Keratinocyte (primary cell): ENCODE measurements at regions not wholly inside any gene's neighbourhood (a gene's known extent, or its start where the extent isn't known, plus 50 kb on each side); places are given as distances from the start of the nearest gene placed in this dataset.
"Not testable (repeated sequence)": the region's sequence is repeated elsewhere in the genome, so short reads cannot be mapped to it uniquely, and the experiment has no call there.

ENCODE experiments used
- DNase-seq: peaks from one replicate; pipeline ENCODE4 v3.0.0-alpha.2; 2011; ENCODE audit warnings: low read depth, missing footprints, low spot score
- FAIRE-seq: peaks from 2 replicates; lab custom pipeline; 2011; peaks lifted over from hg19 to GRCh38; lab: Jason Lieb, UNC
- H2AFZ ChIP-seq: 2 replicates; pipeline ENCODE4 v1.6.0; 2012; ENCODE audit warnings: low read length, control low read depth, inconsistent platforms; ENCODE audit not compliant: control insufficient read depth
- H3K27ac ChIP-seq: 2 replicates; pipeline ENCODE4 v1.5.1; 2011; ENCODE audit warnings: low read length; ENCODE audit not compliant: control insufficient read depth, insufficient read depth
- H3K27me3 ChIP-seq: 3 replicates; pipeline ENCODE4 v1.6.0; 2011; ENCODE audit warnings: low read length; ENCODE audit not compliant: control insufficient read depth, insufficient read depth; ENCODE audit errors: extremely low read depth
- H3K36me3 ChIP-seq, 2 experiments: 2 replicates in 1 of 2; 3 replicates in 1 of 2; pipeline ENCODE4 v1.5.1; 2011; ENCODE audit warnings: low read length in 2 of 2, mild to moderate bottlenecking in 1 of 2; ENCODE audit not compliant: control insufficient read depth in 2 of 2, insufficient read depth in 2 of 2; ENCODE audit errors: extremely low read depth in 1 of 2
- H3K4me1 ChIP-seq: 3 replicates; pipeline ENCODE4 v1.5.1; 2011; ENCODE audit warnings: low read length; ENCODE audit not compliant: control insufficient read depth, insufficient read depth; ENCODE audit errors: extremely low read depth
- H3K4me2 ChIP-seq: 3 replicates; pipeline ENCODE4 v1.6.0; 2011; ENCODE audit warnings: low read depth, low read length; ENCODE audit not compliant: control insufficient read depth, insufficient read depth; ENCODE audit errors: extremely low read depth
- H3K4me3 ChIP-seq, 3 experiments: fragments of 200-600 bp in 1 of 3; sonication (generic) in 1 of 3; 2 replicates in 2 of 3; 3 replicates in 1 of 3; pipeline ENCODE4 v1.5.1; 2011 to 2016; ENCODE audit warnings: low read length in 3 of 3, mild to moderate bottlenecking in 3 of 3, control low read depth in 2 of 3, inconsistent platforms in 1 of 3, low read depth in 1 of 3, mixed read lengths in 1 of 3, mixed run types in 1 of 3, moderate library complexity in 1 of 3; ENCODE audit not compliant: control insufficient read depth in 2 of 3, insufficient read depth in 2 of 3; ENCODE audit errors: extremely low read depth in 1 of 3
- H3K79me2 ChIP-seq: 2 replicates; pipeline ENCODE4 v1.6.0; 2012; ENCODE audit warnings: low read length; ENCODE audit not compliant: control insufficient read depth, insufficient read depth
- H3K9ac ChIP-seq: 3 replicates; pipeline ENCODE4 v1.6.0; 2011; ENCODE audit warnings: low read length; ENCODE audit not compliant: control insufficient read depth, insufficient read depth; ENCODE audit errors: extremely low read depth
- H3K9me1 ChIP-seq: 3 replicates; pipeline ENCODE4 v1.6.0; 2011; ENCODE audit warnings: low read length; ENCODE audit not compliant: control insufficient read depth, insufficient read depth; ENCODE audit errors: extremely low read depth
- H3K9me3 ChIP-seq: 2 replicates; pipeline ENCODE4 v1.5.1; 2012; ENCODE audit warnings: low read depth, low read length; ENCODE audit not compliant: control insufficient read depth
- H4K20me1 ChIP-seq: 3 replicates; pipeline ENCODE4 v1.6.0; 2011; ENCODE audit warnings: low read length; ENCODE audit not compliant: control insufficient read depth, insufficient read depth; ENCODE audit errors: extremely low read depth
- CTCF ChIP-seq, 3 experiments: IDR thresholded peaks in 1 of 3; conservative IDR thresholded peaks in 1 of 3; optimal IDR thresholded peaks in 1 of 3; 2 replicates in 2 of 3; 3 replicates in 1 of 3; pipeline versions ENCODE3 to v1.5.1; 2011; ENCODE audit warnings: low read length in 3 of 3, mild to moderate bottlenecking in 3 of 3, moderate library complexity in 2 of 3, control low read depth in 1 of 3, inconsistent platforms in 1 of 3; ENCODE audit not compliant: insufficient read depth in 2 of 3; ENCODE audit errors: extremely low read depth in 1 of 3
- EZH2 ChIP-seq: IDR thresholded peaks from one replicate; pipeline ENCODE4 v1.6.1; 2012; ENCODE audit warnings: inconsistent platforms, mild to moderate bottlenecking, low read length, moderate library complexity
- dilution Hi-C: fragments of 300-500 bp; cut with MboI; formaldehyde crosslinking; loops from one replicate; pipeline ENCODE4 v1.7.0; 2020; ENCODE audit warnings: low sequenced_read_pairs; ENCODE audit not compliant: extremely low pct_ligation_motif_present

GRCh38 chr3:105982207-105982606, 113.4 kb upstream of the CBLB start:
- DNase-seq, result no peak
- H3K9me1 ChIP-seq, result no peaks in the 10 kb centered on the region
- H3K27me3 ChIP-seq, result no peaks in the 10 kb centered on the region
- H3K4me2 ChIP-seq, result no peak overlapping the region
- no peak overlapping the region for H3K4me3 ChIP-seq
- H3K27ac ChIP-seq, result no peak overlapping the region
- no peaks in the 10 kb centered on the region for H4K20me1 ChIP-seq
- no peak for FAIRE-seq
- dilution Hi-C loops, result no loop called here
- TF ChIP-seq EZH2 (no peak), CTCF (optimal IDR thresholded peaks at IDR 0.05 in 1 of 3, IDR thresholded peaks at IDR 0.05 in 1 of 3, conservative IDR thresholded peaks at IDR 0.05 in 1 of 3; ENCODE audit: extremely low read depth in 1 of 3, insufficient read depth in 2 of 3, low read length in 3 of 3) (no peak)
- no peaks in the 10 kb centered on the region for H3K79me2 ChIP-seq
- H2AFZ ChIP-seq, result no peak overlapping the region
- no peaks in the 10 kb centered on the region for H3K9me3 ChIP-seq
- no peak overlapping the region for H3K9ac ChIP-seq
- H3K36me3 ChIP-seq, result no peaks in the 10 kb centered on the region
- no peaks in the 10 kb centered on the region for H3K4me1 ChIP-seq

- TF ChIP-seq EZH2 (no peak), CTCF (optimal IDR thresholded peaks at IDR 0.05 in 1 of 3, IDR thresholded peaks at IDR 0.05 in 1 of 3, conservative IDR thresholded peaks at IDR 0.05 in 1 of 3; ENCODE audit: extremely low read depth in 1 of 3, insufficient read depth in 2 of 3, low read length in 3 of 3) (no peak)
- Histone ChIP-seq H3K9me1 (no peaks in the 10 kb centered on the region), H3K79me2 (no peaks in the 10 kb centered on the region), H3K4me2 (no peak overlapping the region), H3K9ac (no peak overlapping the region), H4K20me1 (no peaks in the 10 kb centered on the region), H3K36me3 (no peaks in the 10 kb centered on the region), H3K27me3 (no peaks in the 10 kb centered on the region), H3K4me1 (no peaks in the 10 kb centered on the region), H3K9me3 (no peaks in the 10 kb centered on the region), H3K27ac (no peak overlapping the region), H2AFZ (no peak overlapping the region), H3K4me3 (no peak overlapping the region)
- DNase-seq, result no peak
- FAIRE-seq, result no peak
- dilution Hi-C loops, result no loop called here
Observed at GRCh38 chr3:105984837-105985236, 116.0 kb upstream of the CBLB start.

- H3K4me3 ChIP-seq, H3K9me3 ChIP-seq, H2AFZ ChIP-seq, H3K4me1 ChIP-seq, H3K79me2 ChIP-seq, DNase-seq, H3K36me3 ChIP-seq, H3K4me2 ChIP-seq, H3K9ac ChIP-seq, H3K9me1 ChIP-seq, H3K27ac ChIP-seq, dilution Hi-C loops, H3K27me3 ChIP-seq, H4K20me1 ChIP-seq: not testable (repeated sequence)
- FAIRE-seq, result peak; percentile 67
Observed at GRCh38 chr3:105986343-105986742, 117.5 kb upstream of the CBLB start.
